ENCODE measurements at regions not wholly inside any gene's neighbourhood (a gene's known extent, or its start where the extent isn't known, plus 50 kb on each side); places are given as distances from the start of the nearest gene placed in this dataset.

DNA sequence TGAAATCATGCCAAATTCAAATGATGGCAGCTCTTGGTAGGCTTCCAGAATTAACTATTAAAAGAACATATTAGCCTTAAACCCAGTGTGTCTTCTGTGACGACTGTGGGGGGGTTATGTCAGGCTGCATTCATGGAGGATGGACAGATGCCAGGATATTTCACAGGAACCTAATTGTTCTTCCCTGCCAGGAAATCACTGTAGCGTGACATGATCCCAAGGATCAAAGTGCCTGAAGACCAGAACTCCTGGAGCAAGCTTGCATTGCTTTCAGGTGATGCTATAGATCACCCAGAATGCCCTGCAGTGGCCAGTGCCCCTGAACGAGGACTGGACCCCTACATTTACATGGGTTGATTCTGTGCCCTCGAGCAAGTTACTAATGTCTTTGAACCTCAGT lies 1093.0 kb upstream of the TENM3 start:
- no peak overlapping the region for H3K4me3 ChIP-seq (ENCODE audit: insufficient read depth, low read depth, low read length)
- H3K27ac ChIP-seq (ENCODE audit: insufficient read depth, low read length), result no peak overlapping the region
- no peak overlapping the region for H2AK9ac ChIP-seq (replicated peaks; ENCODE audit: low read depth, low read length, poor library complexity)
- no peak overlapping the region for H4K5ac ChIP-seq (ENCODE audit: low read depth, low read length)
- no peak overlapping the region for H2BK15ac ChIP-seq (ENCODE audit: low read depth, low read length)
- H3K9ac ChIP-seq (ENCODE audit: low read depth, low read length), result no peak overlapping the region
- H3K9me3 ChIP-seq (ENCODE audit: control insufficient read depth, insufficient read depth, low read length), result no peaks in the 10 kb centered on the region
- H3K23ac ChIP-seq (ENCODE audit: low read depth, low read length), result no peak overlapping the region
- H3K36me3 ChIP-seq (ENCODE audit: control insufficient read depth, insufficient read depth, low read length), result no peaks in the 10 kb centered on the region
- H3K56ac ChIP-seq (ENCODE audit: extremely low read depth, insufficient read depth, low read length), result no peak overlapping the region
- ChIA-PET POLR2A (ENCODE audit: unreplicated experiment) (no interaction called here), CTCF (no interaction called here)
- no peaks in the 10 kb centered on the region for H3K27me3 ChIP-seq (ENCODE audit: control insufficient read depth, insufficient read depth, low read length)
- no peak overlapping the region for H2BK120ac ChIP-seq (ENCODE audit: low read depth, low read length)
- no peak overlapping the region for H3K14ac ChIP-seq (replicated peaks; ENCODE audit: low read depth, low read length)
- dilution Hi-C loops (cut with HindIII; ENCODE audit: low sequenced_read_pairs, unreplicated experiment), result no loop called here
- no peaks in the 10 kb centered on the region for H4K20me1 ChIP-seq (ENCODE audit: insufficient read depth, low read length)
- ATAC-seq (ENCODE audit: low read depth) (no peak), DNase-seq (no peak)
- H3K18ac ChIP-seq (ENCODE audit: low read depth, low read length), result no peak overlapping the region
- H3K4me1 ChIP-seq (ENCODE audit: control insufficient read depth, insufficient read depth, low read length), result no peaks in the 10 kb centered on the region
- BruUV-seq (replicated peaks), result no TSS peak
- H2BK5ac ChIP-seq (ENCODE audit: low read depth, low read length, poor library complexity, severe bottlenecking), result no peak overlapping the region
- no peak overlapping the region for H3K4me2 ChIP-seq (ENCODE audit: low read depth, low read length)
- no peak overlapping the region for H2AFZ ChIP-seq (replicated peaks; ENCODE audit: low read length, poor library complexity)
- no peak overlapping the region for H4K8ac ChIP-seq (ENCODE audit: low read depth in 2 of 2, low read length in 2 of 2)
- intact Hi-C loops (cut with micrococcal nuclease), result no loop called here
- TF ChIP-seq MAFK (IDR thresholded peaks at IDR 0.05; ENCODE audit: low read depth, low read length), result no peak
- TF ChIP-seq, protein P1, sequence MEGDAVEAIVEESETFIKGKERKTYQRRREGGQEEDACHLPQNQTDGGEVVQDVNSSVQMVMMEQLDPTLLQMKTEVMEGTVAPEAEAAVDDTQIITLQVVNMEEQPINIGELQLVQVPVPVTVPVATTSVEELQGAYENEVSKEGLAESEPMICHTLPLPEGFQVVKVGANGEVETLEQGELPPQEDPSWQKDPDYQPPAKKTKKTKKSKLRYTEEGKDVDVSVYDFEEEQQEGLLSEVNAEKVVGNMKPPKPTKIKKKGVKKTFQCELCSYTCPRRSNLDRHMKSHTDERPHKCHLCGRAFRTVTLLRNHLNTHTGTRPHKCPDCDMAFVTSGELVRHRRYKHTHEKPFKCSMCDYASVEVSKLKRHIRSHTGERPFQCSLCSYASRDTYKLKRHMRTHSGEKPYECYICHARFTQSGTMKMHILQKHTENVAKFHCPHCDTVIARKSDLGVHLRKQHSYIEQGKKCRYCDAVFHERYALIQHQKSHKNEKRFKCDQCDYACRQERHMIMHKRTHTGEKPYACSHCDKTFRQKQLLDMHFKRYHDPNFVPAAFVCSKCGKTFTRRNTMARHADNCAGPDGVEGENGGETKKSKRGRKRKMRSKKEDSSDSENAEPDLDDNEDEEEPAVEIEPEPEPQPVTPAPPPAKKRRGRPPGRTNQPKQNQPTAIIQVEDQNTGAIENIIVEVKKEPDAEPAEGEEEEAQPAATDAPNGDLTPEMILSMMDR (conservative IDR thresholded peaks at IDR 0.05; ENCODE audit: low read depth, low read length), result no peak
- TF ChIP-seq SMC3 (IDR thresholded peaks at IDR 0.05; ENCODE audit: low read depth, low read length), result no peak
- no peak for TF ChIP-seq RCOR1 (IDR thresholded peaks at IDR 0.05; ENCODE audit: insufficient replicate concordance, low read length)
- TF ChIP-seq FOS (IDR thresholded peaks at IDR 0.05; ENCODE audit: low read depth, low read length), result no peak
- no peak for TF ChIP-seq MXI1 (IDR thresholded peaks at IDR 0.05; ENCODE audit: borderline replicate concordance, low read depth, low read length)
- TF ChIP-seq CEBPB (IDR thresholded peaks at IDR 0.05; ENCODE audit: low read depth, low read length), result no peak
- TF ChIP-seq MAZ (IDR thresholded peaks at IDR 0.05; ENCODE audit: borderline replicate concordance, low read depth, low read length), result no peak
- TF ChIP-seq, protein P2, sequence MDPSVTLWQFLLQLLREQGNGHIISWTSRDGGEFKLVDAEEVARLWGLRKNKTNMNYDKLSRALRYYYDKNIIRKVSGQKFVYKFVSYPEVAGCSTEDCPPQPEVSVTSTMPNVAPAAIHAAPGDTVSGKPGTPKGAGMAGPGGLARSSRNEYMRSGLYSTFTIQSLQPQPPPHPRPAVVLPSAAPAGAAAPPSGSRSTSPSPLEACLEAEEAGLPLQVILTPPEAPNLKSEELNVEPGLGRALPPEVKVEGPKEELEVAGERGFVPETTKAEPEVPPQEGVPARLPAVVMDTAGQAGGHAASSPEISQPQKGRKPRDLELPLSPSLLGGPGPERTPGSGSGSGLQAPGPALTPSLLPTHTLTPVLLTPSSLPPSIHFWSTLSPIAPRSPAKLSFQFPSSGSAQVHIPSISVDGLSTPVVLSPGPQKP (IDR thresholded peaks at IDR 0.05; ENCODE audit: borderline replicate concordance, low read depth, low read length), result no peak
- no peak for TF ChIP-seq RFX5 (IDR thresholded peaks at IDR 0.05; ENCODE audit: low read depth, low read length)
- no peak for TF ChIP-seq RAD21 (IDR thresholded peaks at IDR 0.05; ENCODE audit: low read length)
- no peak for TF ChIP-seq NFE2L2 (IDR thresholded peaks at IDR 0.05; ENCODE audit: low read depth, low read length)
- no peak for TF ChIP-seq BHLHE40 (IDR thresholded peaks at IDR 0.05; ENCODE audit: low read depth, low read length)
- TF ChIP-seq POLR2A (IDR thresholded peaks at IDR 0.05; ENCODE audit: low read depth, low read length), result no peak
- no peak for TF ChIP-seq USF2 (IDR thresholded peaks at IDR 0.05; ENCODE audit: low read depth, low read length)
- in situ Hi-C loops (cut with MboI; ENCODE audit: low sequenced_read_pairs), result no loop called here
- no peak overlapping the region for H4K91ac ChIP-seq (ENCODE audit: insufficient read depth, low read depth, low read length)
- no peak overlapping the region for H3K4ac ChIP-seq (ENCODE audit: low read depth, low read length)
- no peak overlapping the region for H2AK5ac ChIP-seq (ENCODE audit: low read depth, low read length)
- H3K79me1 ChIP-seq (ENCODE audit: low read depth in 1 of 2, low read length in 2 of 2), result no peaks in the 10 kb centered on the region
- H2BK20ac ChIP-seq (ENCODE audit: low read depth, low read length), result no peak overlapping the region
- 40% methylated on average over 1 of the region's 4 CpGs; no CpG with 5 or more reads in 1 of the 2 experiments for WGBS, 2 experiments (ENCODE audit: extremely low coverage in 2 of 2, insufficient read length in 1 of 2)
- no peaks in the 10 kb centered on the region for H3K9me1 ChIP-seq (ENCODE audit: insufficient read depth, low read length)

Measured in IMR-90 (cell line).